Neuron (in vitro differentiated cells): ENCODE measurements at regions not wholly inside any gene's neighbourhood (a gene's known extent, or its start where the extent isn't known, plus 50 kb on each side); places are given as distances from the start of the nearest gene placed in this dataset.

Experiments
- H2AFZ ChIP-seq: one replicate; pipeline ENCODE4 v1.6.1; 2013; ENCODE audit warnings: low read depth, mild to moderate bottlenecking, inconsistent platforms, low read length, moderate library complexity
- H3K27me3 ChIP-seq: one replicate; pipeline ENCODE4 v1.6.1; 2013; ENCODE audit warnings: low read length; ENCODE audit not compliant: insufficient read depth
- H3K36me3 ChIP-seq: one replicate; pipeline ENCODE4 v1.6.1; 2013; ENCODE audit warnings: low read length; ENCODE audit not compliant: insufficient read depth
- H3K4me1 ChIP-seq: one replicate; pipeline ENCODE4 v1.6.1; 2013; ENCODE audit warnings: low read length; ENCODE audit not compliant: insufficient read depth
- H3K4me3 ChIP-seq: 2 replicates; pipeline ENCODE4 v1.5.1; 2013; ENCODE audit warnings: mild to moderate bottlenecking, low read length, moderate library complexity
- H3K9me3 ChIP-seq: one replicate; pipeline ENCODE4 v1.6.1; 2013; ENCODE audit warnings: low read length

DNA sequence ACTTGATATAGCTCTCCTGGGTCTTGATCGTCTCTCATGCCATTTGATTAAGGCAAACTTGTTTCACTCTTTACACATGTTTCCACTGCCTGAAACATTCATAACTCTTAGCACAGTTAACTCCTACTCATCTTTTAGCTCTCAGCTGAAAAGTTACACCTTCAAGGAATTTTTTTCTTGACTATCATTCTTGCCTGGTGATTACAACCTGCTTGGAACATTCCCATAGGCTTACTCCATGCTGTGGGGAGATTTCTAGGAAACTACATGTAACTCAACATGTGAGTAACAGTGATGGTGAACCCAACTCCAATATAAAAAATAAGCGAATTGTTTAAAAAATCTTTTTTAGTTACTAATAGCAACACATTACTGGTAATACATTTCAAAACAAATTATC, 224.1 kb upstream of the MPDZ start:
- H3K36me3 ChIP-seq, result no peaks in the 10 kb centered on the region
- no peak overlapping the region for H3K4me3 ChIP-seq
- H3K27me3 ChIP-seq, result no peaks in the 10 kb centered on the region
- H2AFZ ChIP-seq, result no peak overlapping the region
- H3K4me1 ChIP-seq, result peaks cover 3% of the 10 kb centered on the region
- no peaks in the 10 kb centered on the region for H3K9me3 ChIP-seq

GRCh38 chr9:13502484-13502883, 223.0 kb upstream of the MPDZ start:
- H2AFZ ChIP-seq, result no peak overlapping the region

DNA sequence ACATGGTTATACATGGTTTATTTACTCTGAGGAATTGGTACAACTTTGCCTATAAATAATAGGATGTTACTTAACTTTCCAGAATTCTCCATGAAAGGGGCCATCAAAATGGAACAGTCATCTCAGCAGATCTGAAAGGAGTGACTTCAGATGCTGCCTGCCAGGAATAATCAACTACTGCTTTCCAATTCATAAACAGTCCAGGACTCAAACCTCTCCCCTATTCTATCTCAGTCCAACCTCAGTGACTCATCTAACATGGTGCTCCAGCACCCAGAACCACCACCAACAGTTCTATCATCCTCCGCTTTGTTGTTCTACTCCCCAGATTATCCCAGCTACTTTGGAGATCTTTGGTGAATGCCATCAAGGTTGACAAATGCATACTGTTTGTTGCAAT, 221.5 kb upstream of the MPDZ start:
- Histone ChIP-seq H3K9me3 (no peaks in the 10 kb centered on the region), H2AFZ (no peak overlapping the region), H3K4me1 (peaks cover 3% of the 10 kb centered on the region), H3K36me3 (no peaks in the 10 kb centered on the region), H3K27me3 (no peaks in the 10 kb centered on the region), H3K4me3 (no peak overlapping the region)

More at GRCh38 chr9:13502484-13502883, 223.0 kb upstream of the MPDZ start:
- H3K4me1 ChIP-seq, result peaks cover 3% of the 10 kb centered on the region
- no peaks in the 10 kb centered on the region for H3K9me3 ChIP-seq
- no peaks in the 10 kb centered on the region for H3K27me3 ChIP-seq
- no peaks in the 10 kb centered on the region for H3K36me3 ChIP-seq
- no peak overlapping the region for H3K4me3 ChIP-seq

- H2AFZ ChIP-seq, result no peak overlapping the region
- no peaks in the 10 kb centered on the region for H3K4me1 ChIP-seq
- H3K36me3 ChIP-seq, result no peaks in the 10 kb centered on the region
- H3K9me3 ChIP-seq, result no peaks in the 10 kb centered on the region
- H3K27me3 ChIP-seq, result no peaks in the 10 kb centered on the region
- no peak overlapping the region for H3K4me3 ChIP-seq
Measured at GRCh38 chr9:13500034-13500433, 220.5 kb upstream of the MPDZ start.

- no peaks in the 10 kb centered on the region for H3K27me3 ChIP-seq
- H3K9me3 ChIP-seq, result no peaks in the 10 kb centered on the region
- peaks cover 16% of the 10 kb centered on the region for H3K4me1 ChIP-seq
- no peak overlapping the region for H3K4me3 ChIP-seq
- no peaks in the 10 kb centered on the region for H3K36me3 ChIP-seq
- no peak overlapping the region for H2AFZ ChIP-seq
Measured at GRCh38 chr9:13493697-13494096, 214.2 kb upstream of the MPDZ start.

- H3K4me3 ChIP-seq, result no peak overlapping the region
- no peaks in the 10 kb centered on the region for H3K9me3 ChIP-seq
- H3K36me3 ChIP-seq, result no peaks in the 10 kb centered on the region
- H3K27me3 ChIP-seq, result no peaks in the 10 kb centered on the region
- H3K4me1 ChIP-seq, result peaks cover 16% of the 10 kb centered on the region
- no peak overlapping the region for H2AFZ ChIP-seq
Measured at GRCh38 chr9:13491493-13492424, 212.3 kb upstream of the MPDZ start.

DNA sequence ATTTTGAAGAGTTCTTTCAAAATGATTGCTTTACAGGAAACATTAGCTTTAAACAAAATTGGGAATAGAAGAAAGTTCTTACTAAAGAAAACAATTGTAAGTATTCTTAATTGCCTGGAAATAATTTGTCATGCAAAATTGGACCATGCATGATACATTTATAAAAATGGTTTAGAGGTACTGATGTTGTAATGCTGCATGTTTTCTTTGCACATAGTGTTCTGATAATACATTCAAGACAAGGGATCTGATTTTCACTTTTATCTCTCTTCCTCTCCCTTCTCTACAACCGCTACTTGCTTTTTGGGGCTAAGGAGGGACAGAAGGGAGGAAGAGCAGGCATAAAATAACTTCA, 211.6 kb upstream of the MPDZ start:
- Histone ChIP-seq H3K27me3 (no peaks in the 10 kb centered on the region), H3K36me3 (no peaks in the 10 kb centered on the region), H3K4me1 (peaks cover 16% of the 10 kb centered on the region), H2AFZ (no peak overlapping the region), H3K9me3 (no peaks in the 10 kb centered on the region), H3K4me3 (no peak overlapping the region)

- Histone ChIP-seq H2AFZ (no peak overlapping the region), H3K9me3 (no peaks in the 10 kb centered on the region), H3K4me1 (peaks cover 16% of the 10 kb centered on the region), H3K27me3 (no peaks in the 10 kb centered on the region), H3K4me3 (no peak overlapping the region), H3K36me3 (no peaks in the 10 kb centered on the region)
Measured at GRCh38 chr9:13487936-13488335, 208.4 kb upstream of the MPDZ start.

- H2AFZ ChIP-seq, result no peak overlapping the region
- no peaks in the 10 kb centered on the region for H3K27me3 ChIP-seq
- no peaks in the 10 kb centered on the region for H3K9me3 ChIP-seq
- H3K36me3 ChIP-seq, result no peaks in the 10 kb centered on the region
- no peak overlapping the region for H3K4me3 ChIP-seq
- peaks cover 15% of the 10 kb centered on the region for H3K4me1 ChIP-seq
Measured at GRCh38 chr9:13487498-13487897, 208.0 kb upstream of the MPDZ start.

- no peak overlapping the region for H3K4me3 ChIP-seq
- H3K4me1 ChIP-seq, result peaks cover 11% of the 10 kb centered on the region
- H3K9me3 ChIP-seq, result no peaks in the 10 kb centered on the region
Measured at GRCh38 chr9:13487071-13487470, 207.6 kb upstream of the MPDZ start.

DNA sequence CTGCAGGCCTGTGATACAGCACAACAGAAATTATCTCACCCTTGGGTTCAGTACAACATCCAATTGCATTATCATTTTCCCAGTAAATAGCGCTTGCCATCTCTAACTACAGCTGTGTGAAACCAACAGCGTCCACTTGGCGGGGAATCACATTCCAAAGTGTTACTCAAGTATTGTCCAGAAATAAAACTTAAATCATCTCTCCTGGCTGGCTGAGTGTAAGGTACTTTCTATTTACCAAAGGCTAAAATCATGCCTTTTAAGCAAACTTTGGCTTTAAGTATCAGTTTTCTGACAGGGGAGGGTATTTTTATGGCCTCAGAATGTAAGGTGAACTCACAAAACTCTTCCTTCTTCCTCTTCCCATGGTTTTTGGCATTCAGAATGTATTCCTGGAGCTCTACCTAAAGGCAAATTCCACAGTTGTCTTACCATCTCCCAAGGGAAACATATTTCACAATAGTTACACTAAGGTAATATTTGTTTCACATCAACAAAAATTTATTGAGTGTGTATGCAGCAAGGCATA, 205.6 kb upstream of the MPDZ start:
- no peaks in the 10 kb centered on the region for H3K9me3 ChIP-seq
- H3K4me3 ChIP-seq, result no peak overlapping the region

More at GRCh38 chr9:13487071-13487470, 207.6 kb upstream of the MPDZ start:
- no peaks in the 10 kb centered on the region for H3K27me3 ChIP-seq
- no peaks in the 10 kb centered on the region for H3K36me3 ChIP-seq
- H2AFZ ChIP-seq, result no peak overlapping the region

GRCh38 chr9:13484186-13484585, 204.7 kb upstream of the MPDZ start:
- H3K4me3 ChIP-seq, result no peak overlapping the region
- no peaks in the 10 kb centered on the region for H3K27me3 ChIP-seq

More for the DNA sequence above, 205.6 kb upstream of the MPDZ start:
- H3K4me1 ChIP-seq, result no peaks in the 10 kb centered on the region
- no peak overlapping the region for H2AFZ ChIP-seq
- no peaks in the 10 kb centered on the region for H3K36me3 ChIP-seq
- no peaks in the 10 kb centered on the region for H3K27me3 ChIP-seq

GRCh38 chr9:13481274-13481673, 201.8 kb upstream of the MPDZ start:
- no peak overlapping the region for H2AFZ ChIP-seq
- H3K4me1 ChIP-seq, result no peaks in the 10 kb centered on the region
- no peaks in the 10 kb centered on the region for H3K36me3 ChIP-seq
- no peaks in the 10 kb centered on the region for H3K27me3 ChIP-seq
- no peaks in the 10 kb centered on the region for H3K9me3 ChIP-seq
- H3K4me3 ChIP-seq, result no peak overlapping the region

More at GRCh38 chr9:13484186-13484585, 204.7 kb upstream of the MPDZ start:
- H2AFZ ChIP-seq, result no peak overlapping the region
- no peaks in the 10 kb centered on the region for H3K9me3 ChIP-seq
- no peaks in the 10 kb centered on the region for H3K4me1 ChIP-seq
- H3K36me3 ChIP-seq, result no peaks in the 10 kb centered on the region
